NB4 (cell line): ENCODE measurements at regions not wholly inside any gene's neighbourhood (a gene's known extent, or its start where the extent isn't known, plus 50 kb on each side); places are given as distances from the start of the nearest gene placed in this dataset.

Source experiments
- MAX ChIP-seq: IDR thresholded peaks from 2 replicates; pipeline ENCODE4 v1.6.1; 2011; ENCODE audit warnings: low read depth, low read length
- MYC ChIP-seq: IDR thresholded peaks from 2 replicates; pipeline ENCODE4 v1.6.1; 2011; ENCODE audit warnings: low read depth, low read length
- POLR2A ChIP-seq: IDR thresholded peaks from 2 replicates; pipeline ENCODE4 v1.6.1; 2011; ENCODE audit warnings: mild to moderate bottlenecking; ENCODE audit not compliant: insufficient read length; ENCODE audit errors: extremely low read depth
- TF ChIP-seq, protein P1 (sequence below): IDR thresholded peaks from one replicate; pipeline ENCODE4 v1.5.1; 2012; ENCODE audit warnings: low read depth, low read length

GRCh38 chr1:96367791-96368190 lies 353.8 kb upstream of the PTBP2 start:
- TF ChIP-seq, protein P1, sequence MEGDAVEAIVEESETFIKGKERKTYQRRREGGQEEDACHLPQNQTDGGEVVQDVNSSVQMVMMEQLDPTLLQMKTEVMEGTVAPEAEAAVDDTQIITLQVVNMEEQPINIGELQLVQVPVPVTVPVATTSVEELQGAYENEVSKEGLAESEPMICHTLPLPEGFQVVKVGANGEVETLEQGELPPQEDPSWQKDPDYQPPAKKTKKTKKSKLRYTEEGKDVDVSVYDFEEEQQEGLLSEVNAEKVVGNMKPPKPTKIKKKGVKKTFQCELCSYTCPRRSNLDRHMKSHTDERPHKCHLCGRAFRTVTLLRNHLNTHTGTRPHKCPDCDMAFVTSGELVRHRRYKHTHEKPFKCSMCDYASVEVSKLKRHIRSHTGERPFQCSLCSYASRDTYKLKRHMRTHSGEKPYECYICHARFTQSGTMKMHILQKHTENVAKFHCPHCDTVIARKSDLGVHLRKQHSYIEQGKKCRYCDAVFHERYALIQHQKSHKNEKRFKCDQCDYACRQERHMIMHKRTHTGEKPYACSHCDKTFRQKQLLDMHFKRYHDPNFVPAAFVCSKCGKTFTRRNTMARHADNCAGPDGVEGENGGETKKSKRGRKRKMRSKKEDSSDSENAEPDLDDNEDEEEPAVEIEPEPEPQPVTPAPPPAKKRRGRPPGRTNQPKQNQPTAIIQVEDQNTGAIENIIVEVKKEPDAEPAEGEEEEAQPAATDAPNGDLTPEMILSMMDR, result no peak
- TF ChIP-seq POLR2A, result no peak
- TF ChIP-seq MAX, result no peak
- no peak for TF ChIP-seq MYC
